Mesenchymal stem cell (in vitro differentiated cells and primary cell): ENCODE measurements at regions not wholly inside any gene's neighbourhood (a gene's known extent, or its start where the extent isn't known, plus 50 kb on each side); places are given as distances from the start of the nearest gene placed in this dataset.

Source experiments
- DNase-seq: peaks from one replicate; pipeline ENCODE4 v3.0.0-alpha.2; 2013
- H2AFZ ChIP-seq: one replicate; pipeline ENCODE4 v1.6.1; 2013; ENCODE audit warnings: low read depth, mild to moderate bottlenecking, control low read depth, inconsistent platforms, low read length, moderate library complexity
- H2AK5ac ChIP-seq: 2 replicates; pipeline ENCODE4 v1.6.1; 2013; ENCODE audit warnings: low read length, moderate library complexity, mild to moderate bottlenecking, inconsistent platforms; ENCODE audit not compliant: severe bottlenecking
- H2BK120ac ChIP-seq: one replicate; pipeline ENCODE4 v1.6.1; 2013; ENCODE audit warnings: low read depth, mild to moderate bottlenecking, inconsistent platforms, low read length, moderate library complexity
- H2BK12ac ChIP-seq, 2 experiments: one replicate each; pipeline ENCODE4 v1.6.1; 2013; ENCODE audit warnings: inconsistent platforms in 2 of 2, low read length in 2 of 2, mild to moderate bottlenecking in 2 of 2, moderate library complexity in 2 of 2, control low read depth in 1 of 2
- H2BK15ac ChIP-seq: one replicate; pipeline ENCODE4 v1.6.1; 2013; ENCODE audit warnings: mild to moderate bottlenecking, low read depth, inconsistent platforms; ENCODE audit not compliant: poor library complexity, severe bottlenecking
- H2BK5ac ChIP-seq: 2 replicates; pipeline ENCODE4 v1.6.1; 2013; ENCODE audit warnings: low read depth, mild to moderate bottlenecking, low read length, control low read depth, inconsistent platforms; ENCODE audit not compliant: poor library complexity, severe bottlenecking
- H3K14ac ChIP-seq, 2 experiments: one replicate each; pipeline ENCODE4 v1.6.1; 2013; ENCODE audit warnings: inconsistent platforms in 2 of 2, low read length in 2 of 2, control low read depth in 1 of 2, mild to moderate bottlenecking in 1 of 2, moderate library complexity in 1 of 2
- H3K18ac ChIP-seq, 2 experiments: one replicate each; pipeline ENCODE4 v1.6.1; 2013; ENCODE audit warnings: inconsistent platforms in 2 of 2, low read length in 2 of 2, control low read depth in 1 of 2, low read depth in 1 of 2, mild to moderate bottlenecking in 1 of 2
- H3K23ac ChIP-seq, 2 experiments: one replicate each; pipeline ENCODE4 v1.6.1; 2013; ENCODE audit warnings: inconsistent platforms in 2 of 2, low read length in 2 of 2, mild to moderate bottlenecking in 2 of 2, moderate library complexity in 2 of 2, control low read depth in 1 of 2
- H3K27ac ChIP-seq: 2 replicates; pipeline ENCODE4 v1.5.1; 2013; ENCODE audit warnings: mild to moderate bottlenecking, moderate library complexity, low read length, control low read depth, inconsistent platforms; ENCODE audit not compliant: poor library complexity, severe bottlenecking
- H3K27me3 ChIP-seq, 2 experiments: 2 replicates each; pipeline versions ENCODE4 v1.6.1 to v1.7.0; 2013; ENCODE audit warnings: low read length in 2 of 2, mild to moderate bottlenecking in 2 of 2, moderate library complexity in 2 of 2, control low read depth in 1 of 2, inconsistent platforms in 1 of 2; ENCODE audit not compliant: control insufficient read depth in 1 of 2, insufficient read depth in 1 of 2
- H3K36me3 ChIP-seq, 2 experiments: 2 replicates each; pipeline versions ENCODE4 v1.6.1 to v1.7.0; 2013; ENCODE audit warnings: low read length in 2 of 2, control low read depth in 1 of 2, inconsistent platforms in 1 of 2, low read depth in 1 of 2, mild to moderate bottlenecking in 1 of 2; ENCODE audit not compliant: insufficient read depth in 2 of 2, control insufficient read depth in 1 of 2
- H3K4ac ChIP-seq, 2 experiments: one replicate each; pipeline ENCODE4 v1.6.1; 2013; ENCODE audit warnings: inconsistent platforms in 2 of 2, low read length in 2 of 2, mild to moderate bottlenecking in 2 of 2, moderate library complexity in 2 of 2, control low read depth in 1 of 2, low read depth in 1 of 2
- H3K4me1 ChIP-seq: 2 replicates; pipeline ENCODE4 v1.6.1; 2013; ENCODE audit warnings: low read depth, low read length, control low read depth; ENCODE audit not compliant: control insufficient read depth, insufficient read depth
- H3K4me2 ChIP-seq: 2 replicates; pipeline ENCODE4 v1.6.1; 2013; ENCODE audit warnings: low read length, mild to moderate bottlenecking, inconsistent platforms; ENCODE audit not compliant: poor library complexity, severe bottlenecking
- H3K4me3 ChIP-seq, 2 experiments: 2 replicates each; pipeline versions ENCODE4 v1.5.1 to v1.7.0; 2013; ENCODE audit warnings: low read length in 2 of 2, mild to moderate bottlenecking in 2 of 2, control low read depth in 1 of 2, low read depth in 1 of 2; ENCODE audit not compliant: insufficient read depth in 1 of 2
- H3K79me1 ChIP-seq: replicated peaks from 2 replicates; pipeline ENCODE4 v1.6.1; 2013; ENCODE audit warnings: mild to moderate bottlenecking, control low read depth, low read length, inconsistent platforms; ENCODE audit not compliant: poor library complexity, severe bottlenecking
- H3K9ac ChIP-seq: 2 replicates; pipeline ENCODE4 v1.7.0; 2013; ENCODE audit warnings: mild to moderate bottlenecking, low read length, moderate library complexity
- H3K9me3 ChIP-seq: 2 replicates; pipeline ENCODE4 v1.7.0; 2013; ENCODE audit warnings: mild to moderate bottlenecking, low read length; ENCODE audit not compliant: control insufficient read depth
- H4K8ac ChIP-seq: one replicate; pipeline ENCODE4 v1.6.1; 2013; ENCODE audit warnings: inconsistent platforms, mild to moderate bottlenecking, low read length, moderate library complexity
- H4K91ac ChIP-seq: one replicate; pipeline ENCODE4 v1.6.1; 2013; ENCODE audit warnings: mild to moderate bottlenecking, low read length, inconsistent platforms
- WGBS: methylation state at CpG from one replicate; pipeline ENCODE4 v1.1.7; 2013; ENCODE audit warnings: mixed read lengths; 5-methylcytosine and 5-hydroxymethylcytosine counted together

GRCh38 chr4:126965877-126966276 is 666.9 kb upstream of the INTU start:
- H4K91ac ChIP-seq = no peak overlapping the region
- no peak overlapping the region for H3K4me2 ChIP-seq
- DNase-seq = no peak
- no peak overlapping the region for H2BK15ac ChIP-seq
- H4K8ac ChIP-seq = no peak overlapping the region
- H3K27ac ChIP-seq = no peak overlapping the region
- 95% methylated on average over 4 of the region's 4 CpGs for WGBS
- no peaks in the 10 kb centered on the region for H3K4me1 ChIP-seq
- no peak overlapping the region for H2AK5ac ChIP-seq
- H2AFZ ChIP-seq = no peak overlapping the region
- no peak overlapping the region for H3K4me3 ChIP-seq
- H2BK12ac ChIP-seq = no peak overlapping the region
- H3K4ac ChIP-seq = no peak overlapping the region
- no peak overlapping the region for H2BK5ac ChIP-seq
- no peak overlapping the region for H3K23ac ChIP-seq
- no peaks in the 10 kb centered on the region for H3K27me3 ChIP-seq
- H3K79me1 ChIP-seq = no peaks in the 10 kb centered on the region
- no peaks in the 10 kb centered on the region for H3K9me3 ChIP-seq
- H3K18ac ChIP-seq = no peak overlapping the region
- H3K36me3 ChIP-seq = no peaks in the 10 kb centered on the region
- H3K14ac ChIP-seq = no peak overlapping the region
- H2BK120ac ChIP-seq = no peak overlapping the region
- H3K9ac ChIP-seq = no peak overlapping the region

- WGBS = 81% methylated on average over 6 of the region's 6 CpGs
- H4K8ac ChIP-seq = no peak overlapping the region
- no peak overlapping the region for H4K91ac ChIP-seq
- peak overlapping the region; percentile 39 for H3K9ac ChIP-seq
- H3K18ac ChIP-seq = no peak overlapping the region
- H3K4ac ChIP-seq = no peak overlapping the region
- no peaks in the 10 kb centered on the region for H3K27me3 ChIP-seq
- no peak overlapping the region for H2BK120ac ChIP-seq
- no peaks in the 10 kb centered on the region for H3K9me3 ChIP-seq
- no peak overlapping the region for H2BK15ac ChIP-seq
- H3K36me3 ChIP-seq = no peaks in the 10 kb centered on the region
- no peak overlapping the region for H2AFZ ChIP-seq
- peak; percentile 76 for DNase-seq
- H3K79me1 ChIP-seq = no peaks in the 10 kb centered on the region
- peak overlapping the region; percentile 33 for H3K4me2 ChIP-seq
- H2BK5ac ChIP-seq = no peak overlapping the region
- H3K27ac ChIP-seq = no peak overlapping the region
- no peak overlapping the region for H3K14ac ChIP-seq
- H3K23ac ChIP-seq = no peak overlapping the region
- no peaks in the 10 kb centered on the region for H3K4me1 ChIP-seq
- no peak overlapping the region for H2BK12ac ChIP-seq
- H3K4me3 ChIP-seq = no peak overlapping the region
- H2AK5ac ChIP-seq = no peak overlapping the region
Measured at GRCh38 chr4:126969360-126970235, 663.2 kb upstream of the INTU start.

DNA sequence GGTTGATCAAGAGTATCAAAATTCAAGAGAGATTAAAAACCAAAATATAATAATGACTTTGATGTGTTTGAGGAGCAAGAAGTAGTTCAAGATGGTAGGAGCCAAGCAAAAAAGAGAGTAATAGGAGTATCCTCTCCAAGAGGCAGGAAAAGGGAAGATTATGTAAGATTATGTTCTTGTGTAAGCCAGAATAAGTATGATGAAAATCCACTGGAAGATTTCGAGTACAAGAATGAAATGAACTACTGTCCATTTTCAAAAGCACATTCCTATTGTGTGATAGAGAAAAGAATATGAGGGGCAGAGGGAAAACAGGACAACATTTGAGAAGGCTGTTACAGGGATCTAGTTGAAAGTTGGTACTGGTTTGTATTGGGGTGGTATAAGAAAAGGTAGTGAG is 659.6 kb upstream of the INTU start:
- H3K27me3 ChIP-seq = no peaks in the 10 kb centered on the region
- H3K4me3 ChIP-seq = no peak overlapping the region
- H3K18ac ChIP-seq = no peak overlapping the region
- no peaks in the 10 kb centered on the region for H3K79me1 ChIP-seq
- H2AFZ ChIP-seq = no peak overlapping the region
- H3K14ac ChIP-seq = no peak overlapping the region
- no peak overlapping the region for H3K9ac ChIP-seq
- no peaks in the 10 kb centered on the region for H3K9me3 ChIP-seq
- no peak overlapping the region for H4K8ac ChIP-seq
- no peak overlapping the region for H3K27ac ChIP-seq
- H3K4ac ChIP-seq = no peak overlapping the region
- WGBS = 93% methylated on average over 1 of the region's 1 CpG
- no peak for DNase-seq
- no peak overlapping the region for H2BK120ac ChIP-seq
- no peak overlapping the region for H3K23ac ChIP-seq
- no peak overlapping the region for H2BK15ac ChIP-seq
- H2BK12ac ChIP-seq = no peak overlapping the region
- H2BK5ac ChIP-seq = no peak overlapping the region
- peaks cover 2% of the 10 kb centered on the region for H3K4me1 ChIP-seq
- H3K36me3 ChIP-seq = no peaks in the 10 kb centered on the region
- no peak overlapping the region for H2AK5ac ChIP-seq
- no peak overlapping the region for H4K91ac ChIP-seq
- no peak overlapping the region for H3K4me2 ChIP-seq

GRCh38 chr4:126976850-126977632 is 655.7 kb upstream of the INTU start:
- Histone ChIP-seq H3K18ac (no peak overlapping the region), H4K8ac (peak overlapping the region; percentile 97), H3K9ac (peak overlapping the region; percentile 28), H3K27me3 (no peaks in the 10 kb centered on the region), H3K79me1 (no peaks in the 10 kb centered on the region), H3K4me3 (no peak overlapping the region), H2BK5ac (no peak overlapping the region), H2AK5ac (no peak overlapping the region), H3K4ac (no peak overlapping the region), H3K27ac (no peak overlapping the region), H2BK12ac (peak overlapping the region in 1 of 2 experiments; percentile 77), H3K23ac (no peak overlapping the region), H2AFZ (peak overlapping the region; percentile 48), H2BK15ac (no peak overlapping the region), H3K14ac (no peak overlapping the region), H3K9me3 (no peaks in the 10 kb centered on the region), H3K36me3 (no peaks in the 10 kb centered on the region), H3K4me2 (no peak overlapping the region), H2BK120ac (no peak overlapping the region), H4K91ac (peak overlapping the region; percentile 86), H3K4me1 (peaks cover 2% of the 10 kb centered on the region)
- peak; percentile 21 for DNase-seq
- WGBS = 64% methylated on average over 5 of the region's 5 CpGs
